SIG-M5 (cell line): ENCODE measurements at regions not wholly inside any gene's neighbourhood (a gene's known extent, or its start where the extent isn't known, plus 50 kb on each side); places are given as distances from the start of the nearest gene placed in this dataset.
"Not testable (repeated sequence)": the region's sequence is repeated elsewhere in the genome, so short reads cannot be mapped to it uniquely, and the experiment has no call there.

Experiments used
- DNase-seq: peaks from one replicate; lab custom pipeline; 2025; lab: John Stamatoyannopoulos, UW

- DNase-seq = no peak
These were observed 90.4 kb upstream of the CHD1 start for GRCh38 chr5:99019254-99019653.

- DNase-seq = no peak
These were observed 81.5 kb upstream of the CHD1 start for GRCh38 chr5:99010294-99010693.

DNA sequence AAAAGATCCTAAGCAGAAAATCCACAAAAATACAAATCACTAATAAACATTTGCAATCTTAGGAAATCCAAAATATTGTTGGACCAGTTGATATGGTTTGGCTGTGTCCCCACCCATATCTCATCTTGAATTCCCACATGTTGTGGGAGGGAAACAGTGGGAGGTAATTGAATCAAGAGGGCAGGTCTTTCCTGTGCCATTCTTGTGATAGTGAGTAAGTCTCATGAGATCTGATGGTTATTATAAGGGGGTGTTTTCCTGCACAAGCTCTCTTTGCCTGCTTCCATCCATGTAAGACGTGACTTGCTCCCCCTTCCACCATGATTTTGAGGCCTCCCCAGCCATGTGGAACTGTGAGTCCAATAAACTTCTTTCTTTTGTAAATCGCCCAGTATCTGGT is 79.2 kb upstream of the CHD1 start:
- DNase-seq = not testable (repeated sequence)

- no peak for DNase-seq
These were observed 76.7 kb upstream of the CHD1 start for GRCh38 chr5:99005506-99005905.

DNA sequence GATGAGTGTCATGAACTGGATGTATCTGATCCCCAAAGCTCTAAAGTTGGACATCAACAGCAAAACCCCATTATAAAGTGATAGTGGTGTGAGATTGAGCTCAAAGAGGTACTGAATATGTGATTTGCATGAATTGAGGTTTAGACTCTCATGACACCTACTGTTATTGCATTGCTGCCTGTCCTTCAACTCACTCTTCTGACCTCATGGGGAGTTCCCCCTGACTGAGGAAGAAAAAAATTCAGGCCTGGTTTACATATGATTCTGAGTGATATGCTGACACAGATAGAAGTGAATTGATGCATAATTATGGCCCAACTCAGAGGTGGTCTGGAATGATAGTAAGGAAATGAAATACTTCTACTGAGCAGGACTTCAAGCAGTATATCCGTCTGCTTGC is 76.2 kb upstream of the CHD1 start:
- DNase-seq = no peak

GRCh38 chr5:99000876-99001275 is 72.1 kb upstream of the CHD1 start:
- DNase-seq = no peak

DNA sequence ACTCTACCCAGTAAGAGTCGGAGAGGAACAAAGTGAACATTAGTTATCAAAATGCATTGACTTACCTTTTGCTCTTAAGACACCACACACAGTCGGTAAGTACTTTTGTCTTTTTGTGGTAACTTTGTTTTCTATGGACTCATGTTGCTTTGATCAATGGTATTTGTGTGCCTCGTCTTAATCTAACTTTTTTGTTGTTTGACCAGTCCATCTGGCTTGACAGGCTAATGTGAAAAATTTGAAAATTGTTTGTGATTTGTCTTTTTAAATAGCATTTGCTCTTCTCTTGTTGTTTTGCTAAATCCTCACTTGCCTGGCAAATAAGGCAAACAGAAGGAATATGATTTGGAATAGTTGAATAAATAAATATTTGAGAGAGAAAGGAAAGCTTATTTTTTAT is 71.4 kb upstream of the CHD1 start:
- no peak for DNase-seq

DNA sequence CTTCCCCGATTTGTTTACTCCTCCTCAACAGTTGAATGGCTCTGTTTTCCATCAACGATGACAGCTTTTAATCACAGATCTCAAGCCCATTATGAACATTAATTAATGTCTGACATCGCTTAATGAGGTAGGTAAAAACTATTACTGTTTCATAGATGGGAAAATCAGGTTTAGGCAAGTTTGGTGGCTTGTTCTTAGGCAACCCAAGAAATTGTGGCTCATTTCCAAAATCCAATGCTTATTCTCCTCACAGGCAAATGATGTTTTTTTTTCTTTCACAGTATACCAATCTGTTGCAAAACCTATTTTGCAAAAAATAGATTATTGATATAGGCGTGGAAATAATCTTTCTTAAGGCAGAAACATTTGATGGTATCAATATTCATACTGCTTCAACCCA is 70.8 kb upstream of the CHD1 start:
- no peak for DNase-seq

GRCh38 chr5:98997000-98997399 is 68.2 kb upstream of the CHD1 start:
- no peak for DNase-seq

GRCh38 chr5:98994611-98995010 is 65.8 kb upstream of the CHD1 start:
- no peak for DNase-seq

DNA sequence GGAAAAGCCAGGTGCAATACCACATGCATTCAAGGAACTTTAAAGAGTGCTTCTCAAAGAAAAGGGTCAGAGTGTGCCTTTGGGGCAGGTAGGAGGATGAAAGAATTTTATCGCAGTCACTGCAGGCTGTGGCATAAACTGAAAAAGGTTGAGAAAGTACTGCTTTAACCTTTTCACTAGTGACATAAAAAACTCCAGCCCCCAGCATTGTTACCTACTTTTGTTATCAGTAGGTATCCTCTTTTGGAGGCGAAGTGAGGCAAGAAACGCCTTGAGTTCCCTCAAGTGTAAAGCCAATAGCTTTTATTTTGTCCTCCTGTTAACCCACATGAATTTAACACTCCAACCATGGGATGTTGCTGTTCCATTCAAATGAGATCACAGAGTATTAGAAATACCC is 64.7 kb upstream of the CHD1 start:
- DNase-seq = no peak

GRCh38 chr5:98992552-98992951 is 63.7 kb upstream of the CHD1 start:
- no peak for DNase-seq

- peak; percentile 46 for DNase-seq
These were observed 60.9 kb upstream of the CHD1 start for GRCh38 chr5:98989727-98990126.

GRCh38 chr5:98986587-98986986 is 57.8 kb upstream of the CHD1 start:
- no peak for DNase-seq

GRCh38 chr5:98982880-98983279 is 54.1 kb upstream of the CHD1 start:
- no peak for DNase-seq
